Upper lobe of left lung (tissue), 6 donors: ENCODE measurements at regions not wholly inside any gene's neighbourhood (a gene's known extent, or its start where the extent isn't known, plus 50 kb on each side); places are given as distances from the start of the nearest gene placed in this dataset.

Source experiments
- ATAC-seq, 2 donors: fragments of 200-7000 bp; cut with Tn5 transposase; one replicate each; pipeline ENCODE4 v1.9.1; 2022; ENCODE audit warnings: mild to moderate bottlenecking in 2 of 2, moderate library complexity in 2 of 2; ENCODE audit not compliant: low FRiP score in 2 of 2
- DNase-seq, 2 donors: peaks; one replicate each; pipeline ENCODE4 v3.0.0-alpha.2; 2019 to 2020
- H3K27ac ChIP-seq, 4 donors: fragments of 200-600 bp; sonication (generic); one replicate each; pipeline ENCODE4 v1.5.1; 2016 to 2019
- H3K27me3 ChIP-seq, 4 donors: fragments of 200-600 bp; sonication (generic); one replicate each; pipeline ENCODE4 v1.5.1; 2017 to 2019
- H3K36me3 ChIP-seq, 4 donors: fragments of 200-600 bp; sonication (generic); one replicate each; pipeline ENCODE4 v1.5.1; 2016 to 2019
- H3K4me1 ChIP-seq, 4 donors: fragments of 200-600 bp; sonication (generic); one replicate each; pipeline ENCODE4 v1.5.1; 2018 to 2019
- H3K4me3 ChIP-seq, 4 donors: fragments of 200-600 bp; sonication (generic); one replicate each; pipeline ENCODE4 v1.5.1; 2017 to 2019; ENCODE audit warnings: mild to moderate bottlenecking in 2 of 4, moderate library complexity in 1 of 4
- H3K9me3 ChIP-seq, 4 donors: fragments of 200-600 bp; sonication (generic); one replicate each; pipeline ENCODE4 v1.5.1; 2018 to 2019
- CTCF ChIP-seq, 6 experiments: fragments of 450-650 bp in 4 of 6; fragments of 200-600 bp in 2 of 6; sonication (generic) in 2 of 6; IDR thresholded peaks; one replicate each; pipeline ENCODE4 v1.5.1; 2016 to 2019; ENCODE audit warnings: antibody characterized with exemption in 6 of 6
- EP300 ChIP-seq, 4 donors: sonication (generic); formaldehyde crosslinking; IDR thresholded peaks; one replicate each; pipeline ENCODE4 v1.5.1; 2017; ENCODE audit warnings: antibody characterized with exemption in 4 of 4, control low read depth in 2 of 4
- POLR2A ChIP-seq, 4 donors: fragments of 450-650 bp; IDR thresholded peaks; one replicate each; pipeline ENCODE4 v1.5.1; 2016 to 2017; ENCODE audit warnings: antibody characterized with exemption in 4 of 4, mild to moderate bottlenecking in 2 of 4
- POLR2AphosphoS5 ChIP-seq, 2 donors: sonication (generic); formaldehyde crosslinking; IDR thresholded peaks; one replicate each; pipeline ENCODE4 v1.5.1; 2017; ENCODE audit warnings: antibody characterized with exemption in 2 of 2
- WGBS, 2 donors: methylation state at CpG; one replicate each; pipeline ENCODE4 v1.1.5; 2017 to 2018; 5-methylcytosine and 5-hydroxymethylcytosine counted together
- small RNA-seq, 4 donors: library from RNA; depleted of rRNA; stranded (forward); fragments of <200 nt; gene quantifications; one replicate each; pipeline ENCODE3, GENCODE V24; 2016
- donor health status: DM: no; HTN: no; CAD: no; lungs with moderate emphysema.
- donor health status: DM: no; HTN: yes; CAD: no; lungs with severe emphysema.

- H3K4me3 ChIP-seq = no peak overlapping the region
- H3K27me3 ChIP-seq = no peaks in the 10 kb centered on the region
- peaks cover 0 to 10% (median 4%) of the 10 kb centered on the region in 4 donors for H3K4me1 ChIP-seq
- 49 to 51% methylated on average over 13 of the region's 13 CpGs for WGBS, 2 donors
- ATAC-seq = no peak
- H3K9me3 ChIP-seq = peaks cover 0 to 15% (median 14%) of the 10 kb centered on the region in 4 donors
- H3K36me3 ChIP-seq = no peaks in the 10 kb centered on the region
- no peak for TF ChIP-seq EP300 (IDR thresholded peaks at IDR 0.05)
- no peak for TF ChIP-seq POLR2A (IDR thresholded peaks at IDR 0.05)
- TF ChIP-seq POLR2AphosphoS5 (IDR thresholded peaks at IDR 0.05) = no peak
- TF ChIP-seq CTCF (IDR thresholded peaks at IDR 0.05) = no peak
- H3K27ac ChIP-seq = no peak overlapping the region
- no peak for DNase-seq
Measured at GRCh38 chr16:86459266-86459665, 51.1 kb upstream of the FOXF1 start.

Small RNAs in the stretch of these regions (small RNA-seq; reads per million reads assigned to genes)
- 0 reads per million in 4 donors for gene RF00019
